ENCODE measurements at regions not wholly inside any gene's neighbourhood (a gene's known extent, or its start where the extent isn't known, plus 50 kb on each side); places are given as distances from the start of the nearest gene placed in this dataset.

GRCh38 chr10:129390726-129391125 is 76.3 kb upstream of the MGMT start:
- Histone ChIP-seq H3K9me3 (no peaks in the 10 kb centered on the region), H3K36me3 (no peaks in the 10 kb centered on the region), H3K4me3 (ENCODE audit: low read depth in 1 of 2, low read length in 1 of 2) (no peak overlapping the region), H3K27ac (no peak overlapping the region), H3K4me1 (ENCODE audit: control insufficient read depth in 1 of 2, insufficient read depth in 1 of 2, low read depth in 1 of 2, low read length in 1 of 2) (peaks cover 3 to 10% of the 10 kb centered on the region in 2 experiments), H3K27me3 (peaks cover 20% of the 10 kb centered on the region)
- TF ChIP-seq, protein P1, sequence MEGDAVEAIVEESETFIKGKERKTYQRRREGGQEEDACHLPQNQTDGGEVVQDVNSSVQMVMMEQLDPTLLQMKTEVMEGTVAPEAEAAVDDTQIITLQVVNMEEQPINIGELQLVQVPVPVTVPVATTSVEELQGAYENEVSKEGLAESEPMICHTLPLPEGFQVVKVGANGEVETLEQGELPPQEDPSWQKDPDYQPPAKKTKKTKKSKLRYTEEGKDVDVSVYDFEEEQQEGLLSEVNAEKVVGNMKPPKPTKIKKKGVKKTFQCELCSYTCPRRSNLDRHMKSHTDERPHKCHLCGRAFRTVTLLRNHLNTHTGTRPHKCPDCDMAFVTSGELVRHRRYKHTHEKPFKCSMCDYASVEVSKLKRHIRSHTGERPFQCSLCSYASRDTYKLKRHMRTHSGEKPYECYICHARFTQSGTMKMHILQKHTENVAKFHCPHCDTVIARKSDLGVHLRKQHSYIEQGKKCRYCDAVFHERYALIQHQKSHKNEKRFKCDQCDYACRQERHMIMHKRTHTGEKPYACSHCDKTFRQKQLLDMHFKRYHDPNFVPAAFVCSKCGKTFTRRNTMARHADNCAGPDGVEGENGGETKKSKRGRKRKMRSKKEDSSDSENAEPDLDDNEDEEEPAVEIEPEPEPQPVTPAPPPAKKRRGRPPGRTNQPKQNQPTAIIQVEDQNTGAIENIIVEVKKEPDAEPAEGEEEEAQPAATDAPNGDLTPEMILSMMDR (IDR thresholded peaks at IDR 0.05) = no peak

DNA sequence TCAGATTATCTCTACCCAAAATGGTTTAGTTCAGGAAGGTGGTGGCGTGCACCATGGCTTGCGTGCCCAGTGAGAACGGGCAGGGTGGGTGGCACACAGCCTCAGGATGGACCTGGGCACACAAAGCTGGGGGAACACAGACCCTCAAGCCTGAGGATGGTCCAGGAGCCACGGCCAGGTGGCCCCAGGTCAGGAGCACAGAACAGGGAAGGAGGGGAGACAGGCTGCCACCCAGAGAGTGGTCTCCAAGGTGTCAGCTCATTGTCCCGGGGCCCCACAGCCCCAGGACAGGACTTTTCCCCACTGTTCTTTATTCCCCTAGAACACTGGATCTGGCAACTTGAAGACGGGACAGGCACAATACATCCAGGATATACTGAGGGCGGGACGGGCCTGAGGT is 75.6 kb upstream of the MGMT start:
- H3K27ac ChIP-seq = no peak overlapping the region
- no peaks in the 10 kb centered on the region for H3K36me3 ChIP-seq
- TF ChIP-seq, protein P1 (IDR thresholded peaks at IDR 0.05) = no peak
- no peaks in the 10 kb centered on the region for H3K9me3 ChIP-seq
- H3K27me3 ChIP-seq = peaks cover 24% of the 10 kb centered on the region
- H3K4me3 ChIP-seq (ENCODE audit: low read depth in 1 of 2, low read length in 1 of 2) = no peak overlapping the region
- H3K4me1 ChIP-seq (ENCODE audit: control insufficient read depth in 1 of 2, insufficient read depth in 1 of 2, low read depth in 1 of 2, low read length in 1 of 2) = peaks cover 3 to 8% of the 10 kb centered on the region in 2 experiments

DNA sequence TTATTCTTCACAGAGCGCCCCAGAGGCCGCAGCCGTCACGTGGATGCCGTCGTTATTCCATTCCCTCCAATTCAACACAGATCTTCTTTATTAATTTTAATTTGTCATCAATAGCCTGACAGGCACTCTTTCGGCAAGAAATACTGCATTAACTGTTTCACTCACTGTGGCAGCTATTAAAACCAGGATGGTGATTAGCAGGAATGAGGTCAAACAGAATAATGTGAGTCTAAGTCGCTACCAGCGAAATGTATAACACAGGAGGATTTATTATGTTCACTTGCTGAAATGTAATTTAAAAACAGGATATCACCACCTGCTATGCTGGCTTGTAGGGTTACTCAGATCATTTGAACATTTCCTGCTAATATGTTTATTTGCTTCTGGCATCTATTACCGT is 74.2 kb upstream of the MGMT start:
- H3K36me3 ChIP-seq = no peaks in the 10 kb centered on the region
- H3K27ac ChIP-seq = no peak overlapping the region
- peaks cover 24% of the 10 kb centered on the region for H3K27me3 ChIP-seq
- H3K4me3 ChIP-seq (ENCODE audit: low read depth in 1 of 2, low read length in 1 of 2) = no peak overlapping the region
- TF ChIP-seq, protein P1 (IDR thresholded peaks at IDR 0.05) = no peak
- no peaks in the 10 kb centered on the region for H3K4me1 ChIP-seq (ENCODE audit: control insufficient read depth in 1 of 2, insufficient read depth in 1 of 2, low read depth in 1 of 2, low read length in 1 of 2)
- H3K9me3 ChIP-seq = no peaks in the 10 kb centered on the region

DNA sequence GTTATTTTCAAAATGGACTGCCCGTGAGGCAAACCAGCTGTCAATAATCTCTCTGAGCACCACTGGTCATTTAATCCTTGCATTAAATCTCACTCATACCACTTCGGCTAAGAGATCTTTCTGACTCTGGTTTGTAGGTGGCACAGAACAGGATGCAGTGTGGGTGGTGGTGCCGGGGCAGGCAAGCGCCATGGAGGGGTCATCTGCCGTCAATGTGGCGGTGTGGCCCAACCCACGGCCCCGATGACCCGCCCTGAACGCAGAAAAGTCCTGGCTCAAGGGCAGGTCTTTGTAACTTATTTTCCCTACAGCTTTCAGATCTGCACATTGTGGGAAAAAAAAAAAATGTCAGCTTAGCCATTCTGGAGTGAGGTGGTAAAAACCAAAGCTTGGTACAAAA is 73.2 kb upstream of the MGMT start:
- Histone ChIP-seq H3K4me3 (ENCODE audit: low read depth in 1 of 2, low read length in 1 of 2) (no peak overlapping the region), H3K27me3 (peaks cover 24% of the 10 kb centered on the region), H3K4me1 (ENCODE audit: control insufficient read depth in 1 of 2, insufficient read depth in 1 of 2, low read depth in 1 of 2, low read length in 1 of 2) (no peaks in the 10 kb centered on the region), H3K27ac (no peak overlapping the region), H3K36me3 (no peaks in the 10 kb centered on the region), H3K9me3 (no peaks in the 10 kb centered on the region)
- TF ChIP-seq, protein P1 (IDR thresholded peaks at IDR 0.05) = no peak

DNA sequence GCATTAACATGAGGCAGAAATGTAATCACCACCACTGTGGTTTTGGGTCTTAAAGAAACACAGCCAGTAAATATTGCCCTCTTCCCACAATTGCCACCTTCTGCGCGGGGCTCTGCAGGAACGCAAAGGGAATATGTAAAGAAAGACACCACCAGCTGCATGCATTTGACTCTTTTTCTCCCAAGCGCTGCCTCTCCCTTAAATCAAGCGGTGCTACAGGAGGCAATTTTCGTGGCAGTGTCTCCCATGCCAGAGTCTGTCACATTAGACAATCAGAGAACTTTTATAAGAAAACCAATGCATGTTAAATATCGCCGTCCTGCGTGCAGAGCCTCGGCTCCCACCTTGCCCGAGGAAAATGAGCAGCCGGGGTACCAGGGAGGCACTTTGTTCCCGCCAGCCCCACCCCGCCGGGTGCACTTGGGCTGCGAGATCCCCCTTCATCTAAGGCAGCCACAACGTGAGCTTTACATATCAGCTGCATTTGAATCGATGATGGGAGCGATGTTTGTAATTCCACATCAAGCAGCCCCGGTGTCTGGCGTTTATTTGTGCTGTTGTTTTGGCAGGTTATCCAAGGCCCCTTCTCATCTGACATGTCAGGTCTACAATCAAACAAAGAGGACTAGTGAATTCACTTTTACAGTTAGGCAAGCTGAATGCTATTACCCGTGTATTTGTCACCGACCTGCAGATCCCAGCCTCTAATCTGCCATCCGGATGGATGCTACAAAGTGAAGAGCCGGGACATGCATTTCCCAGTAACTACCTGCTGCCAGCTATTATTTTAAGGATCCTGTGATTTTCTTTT is 72.3 kb upstream of the MGMT start:
- H3K4me1 ChIP-seq (ENCODE audit: control insufficient read depth in 1 of 2, insufficient read depth in 1 of 2, low read depth in 1 of 2, low read length in 1 of 2) = no peaks in the 10 kb centered on the region
- H3K27me3 ChIP-seq = peaks cover 24% of the 10 kb centered on the region

More for the DNA sequence above, 72.3 kb upstream of the MGMT start:
- TF ChIP-seq, protein P1 (IDR thresholded peaks at IDR 0.05) = no peak
- Histone ChIP-seq H3K27ac (no peak overlapping the region), H3K9me3 (no peaks in the 10 kb centered on the region), H3K36me3 (no peaks in the 10 kb centered on the region), H3K4me3 (ENCODE audit: low read depth in 1 of 2, low read length in 1 of 2) (no peak overlapping the region)
